ENCODE measurements at regions not wholly inside any gene's neighbourhood (a gene's known extent, or its start where the extent isn't known, plus 50 kb on each side); places are given as distances from the start of the nearest gene placed in this dataset.

DNA sequence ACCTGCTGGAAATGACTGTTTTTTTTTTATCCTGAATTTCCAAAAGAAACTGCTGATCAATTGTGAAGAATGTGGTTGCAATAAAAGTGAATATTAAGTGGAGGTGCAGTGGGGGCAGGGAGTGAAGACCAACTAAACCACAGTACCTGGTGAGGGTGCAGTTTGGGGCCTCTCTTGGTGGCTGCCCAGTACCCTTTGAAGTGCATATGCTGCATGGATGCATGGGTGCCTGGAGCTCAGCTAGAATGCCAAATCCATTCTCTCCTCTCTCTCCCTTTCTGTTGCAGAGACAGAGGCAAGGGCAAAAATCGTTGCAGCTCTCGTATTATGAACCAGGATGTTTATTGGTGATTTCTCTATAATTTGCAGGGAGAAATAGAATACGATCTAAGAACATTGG is 420.5 kb upstream of the ONECUT1 start:
- H3K36me3 ChIP-seq, result no peaks in the 10 kb centered on the region
- intact Hi-C loops (cut with DNase I), result no loop called here
- TF ChIP-seq, protein P1, sequence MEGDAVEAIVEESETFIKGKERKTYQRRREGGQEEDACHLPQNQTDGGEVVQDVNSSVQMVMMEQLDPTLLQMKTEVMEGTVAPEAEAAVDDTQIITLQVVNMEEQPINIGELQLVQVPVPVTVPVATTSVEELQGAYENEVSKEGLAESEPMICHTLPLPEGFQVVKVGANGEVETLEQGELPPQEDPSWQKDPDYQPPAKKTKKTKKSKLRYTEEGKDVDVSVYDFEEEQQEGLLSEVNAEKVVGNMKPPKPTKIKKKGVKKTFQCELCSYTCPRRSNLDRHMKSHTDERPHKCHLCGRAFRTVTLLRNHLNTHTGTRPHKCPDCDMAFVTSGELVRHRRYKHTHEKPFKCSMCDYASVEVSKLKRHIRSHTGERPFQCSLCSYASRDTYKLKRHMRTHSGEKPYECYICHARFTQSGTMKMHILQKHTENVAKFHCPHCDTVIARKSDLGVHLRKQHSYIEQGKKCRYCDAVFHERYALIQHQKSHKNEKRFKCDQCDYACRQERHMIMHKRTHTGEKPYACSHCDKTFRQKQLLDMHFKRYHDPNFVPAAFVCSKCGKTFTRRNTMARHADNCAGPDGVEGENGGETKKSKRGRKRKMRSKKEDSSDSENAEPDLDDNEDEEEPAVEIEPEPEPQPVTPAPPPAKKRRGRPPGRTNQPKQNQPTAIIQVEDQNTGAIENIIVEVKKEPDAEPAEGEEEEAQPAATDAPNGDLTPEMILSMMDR (IDR thresholded peaks at IDR 0.05), result no peak
- no peak overlapping the region for H3K27ac ChIP-seq
- H3K4me1 ChIP-seq, result no peaks in the 10 kb centered on the region
- H3K27me3 ChIP-seq (ENCODE audit: low read depth), result no peaks in the 10 kb centered on the region
- ATAC-seq (no peak), DNase-seq (no peak)
- H3K9me3 ChIP-seq, result no peaks in the 10 kb centered on the region
- no peak overlapping the region for H3K4me3 ChIP-seq

DNA sequence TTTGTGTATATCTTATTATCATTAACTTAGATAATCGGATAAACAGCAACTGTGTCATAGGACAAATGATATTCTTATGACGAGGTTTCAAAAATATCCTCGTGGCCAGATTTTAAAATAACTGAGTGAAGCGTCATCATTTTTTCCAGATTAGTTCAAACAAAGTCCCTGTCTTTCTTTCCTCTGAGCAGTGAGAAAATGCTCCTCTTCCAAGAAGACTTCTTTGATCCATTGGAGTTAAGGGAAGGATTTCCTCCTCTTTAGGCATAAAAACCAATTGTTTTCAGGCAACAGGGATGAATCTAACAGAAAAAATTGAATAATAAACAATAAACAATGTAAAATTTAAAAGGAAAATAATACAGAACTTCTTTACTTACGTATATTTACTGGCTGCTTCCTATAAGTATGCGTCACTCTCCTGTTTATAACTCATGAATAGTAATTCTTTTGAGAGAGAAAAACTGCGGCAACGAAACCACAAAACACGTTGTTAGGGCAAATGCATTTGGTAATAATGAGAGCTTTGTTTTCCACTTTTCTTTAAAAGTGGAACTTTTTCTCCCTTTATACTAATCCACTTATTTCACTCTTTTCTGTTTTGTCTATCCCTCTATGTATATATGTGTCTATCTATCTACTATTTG is 419.4 kb upstream of the ONECUT1 start:
- Histone ChIP-seq H3K4me1 (no peaks in the 10 kb centered on the region), H3K27me3 (ENCODE audit: low read depth) (no peaks in the 10 kb centered on the region), H3K36me3 (no peaks in the 10 kb centered on the region), H3K27ac (no peak overlapping the region), H3K9me3 (no peaks in the 10 kb centered on the region), H3K4me3 (no peak overlapping the region)
- ATAC-seq (no peak), DNase-seq (no peak)
- TF ChIP-seq, protein P1 (IDR thresholded peaks at IDR 0.05), result no peak
- intact Hi-C loops (cut with DNase I), result no loop called here

DNA sequence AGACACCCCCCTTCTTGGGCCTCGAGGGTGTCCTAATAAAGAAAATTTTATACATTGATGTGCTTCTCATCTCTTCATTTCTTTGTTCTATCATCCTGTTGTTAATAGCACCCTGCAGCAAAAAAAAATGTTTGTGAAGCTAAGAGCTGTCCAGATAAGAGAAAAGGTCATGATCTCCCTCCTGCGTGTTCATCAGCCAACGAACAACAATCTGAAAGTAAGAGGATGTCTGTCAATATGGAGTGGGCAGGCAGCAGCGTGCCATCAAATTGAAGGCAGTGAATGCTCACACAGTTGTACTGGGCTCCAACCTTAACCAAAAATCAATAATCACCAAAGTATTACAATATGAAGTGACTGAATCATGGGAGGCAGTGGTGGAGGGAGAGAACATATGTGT is 418.6 kb upstream of the ONECUT1 start:
- Histone ChIP-seq H3K36me3 (no peaks in the 10 kb centered on the region), H3K27me3 (ENCODE audit: low read depth) (no peaks in the 10 kb centered on the region), H3K4me3 (no peak overlapping the region), H3K4me1 (no peaks in the 10 kb centered on the region), H3K27ac (no peak overlapping the region), H3K9me3 (no peaks in the 10 kb centered on the region)
- TF ChIP-seq, protein P1 (IDR thresholded peaks at IDR 0.05), result no peak
- intact Hi-C loops (cut with DNase I), result no loop called here
- ATAC-seq (no peak), DNase-seq (no peak)

DNA sequence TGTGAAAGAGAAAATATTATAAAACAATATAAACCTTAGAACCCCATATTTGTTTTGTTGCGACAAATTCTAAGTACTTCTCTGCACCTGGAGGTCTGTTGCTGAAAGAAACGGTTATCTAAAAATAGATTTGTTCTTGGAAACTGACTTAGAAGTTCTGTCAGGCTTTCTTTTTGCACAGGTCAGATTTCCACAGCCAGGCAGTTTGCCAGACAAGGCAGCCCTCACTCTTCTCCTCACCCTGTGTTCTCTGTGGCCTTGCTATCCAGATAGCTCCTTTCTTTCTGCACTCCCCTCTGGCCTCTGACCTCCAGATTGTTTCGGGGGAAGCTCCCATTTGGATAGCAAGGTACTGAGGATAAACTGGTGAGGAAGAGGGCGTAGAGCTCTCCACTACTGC is 413.3 kb upstream of the ONECUT1 start:
- Histone ChIP-seq H3K27me3 (ENCODE audit: low read depth) (no peaks in the 10 kb centered on the region), H3K27ac (no peak overlapping the region), H3K36me3 (no peaks in the 10 kb centered on the region), H3K4me1 (no peaks in the 10 kb centered on the region), H3K9me3 (no peaks in the 10 kb centered on the region), H3K4me3 (no peak overlapping the region)
- TF ChIP-seq, protein P1 (IDR thresholded peaks at IDR 0.05), result no peak
- DNase-seq (no peak), ATAC-seq (no peak)
- intact Hi-C loops (cut with DNase I), result no loop called here

DNA sequence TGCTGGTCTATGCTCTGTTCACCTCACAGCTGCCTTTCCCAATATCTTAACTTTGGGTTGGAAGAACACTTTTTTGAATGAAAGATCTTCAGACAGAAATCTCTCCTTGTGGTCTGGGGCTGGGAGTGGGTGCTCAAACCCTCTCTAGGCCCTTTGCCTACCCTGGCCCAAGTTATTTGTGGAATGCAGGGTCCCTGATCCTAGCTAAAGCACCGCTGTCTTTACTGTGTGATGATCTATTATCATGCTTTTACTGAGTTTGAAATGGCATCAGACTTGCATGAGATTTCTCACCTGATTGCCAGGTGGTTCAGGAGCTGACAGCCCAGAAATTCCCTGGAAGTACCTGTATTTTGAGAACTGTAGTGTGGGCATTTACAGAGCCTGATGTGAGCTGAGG is 412.7 kb upstream of the ONECUT1 start:
- no peaks in the 10 kb centered on the region for H3K4me1 ChIP-seq
- no peak overlapping the region for H3K27ac ChIP-seq
- no peak for DNase-seq
- H3K27me3 ChIP-seq (ENCODE audit: low read depth), result no peaks in the 10 kb centered on the region
- TF ChIP-seq, protein P1 (IDR thresholded peaks at IDR 0.05), result no peak
- H3K4me3 ChIP-seq, result no peak overlapping the region
- no peaks in the 10 kb centered on the region for H3K36me3 ChIP-seq
- no peaks in the 10 kb centered on the region for H3K9me3 ChIP-seq
- no peak for ATAC-seq
- intact Hi-C loops (cut with DNase I), result no loop called here

Data from lower lobe of right lung (tissue), 2 donors.